Astrocyte (in vitro differentiated cells and primary cell): ENCODE measurements at regions not wholly inside any gene's neighbourhood (a gene's known extent, or its start where the extent isn't known, plus 50 kb on each side); places are given as distances from the start of the nearest gene placed in this dataset.

Experiments
- EZH2 ChIP-seq: IDR thresholded peaks from 2 replicates; pipeline ENCODE4 v1.6.1; 2012; ENCODE audit warnings: mild to moderate bottlenecking, low read length, inconsistent platforms; ENCODE audit not compliant: insufficient read depth
- TF ChIP-seq, protein P1 (sequence below): IDR thresholded peaks from 2 replicates; pipeline ENCODE4 v1.5.1; 2011; ENCODE audit warnings: low read depth, mild to moderate bottlenecking, inconsistent platforms, low read length, moderate library complexity; ENCODE audit not compliant: insufficient read depth

DNA sequence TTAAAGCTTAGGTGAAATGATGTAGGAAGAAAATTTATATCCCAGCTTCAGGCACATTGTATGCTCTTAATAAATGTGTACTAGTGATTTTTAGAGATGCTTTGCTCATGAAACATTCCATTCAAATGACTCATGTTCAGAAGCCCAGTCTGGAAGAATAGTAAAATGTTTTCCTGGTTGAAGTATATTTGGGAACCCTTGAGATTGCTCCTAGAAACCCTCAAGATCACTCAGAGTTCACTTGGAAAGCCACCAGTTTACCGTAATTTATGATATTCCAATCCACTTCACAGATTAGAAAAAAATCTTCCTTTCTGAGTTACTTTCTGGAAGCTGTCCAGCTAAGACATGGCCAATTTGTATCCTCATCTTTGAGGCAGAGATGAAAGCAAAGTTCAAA, 186.4 kb downstream of the SYT10 start:
- TF ChIP-seq, protein P1, sequence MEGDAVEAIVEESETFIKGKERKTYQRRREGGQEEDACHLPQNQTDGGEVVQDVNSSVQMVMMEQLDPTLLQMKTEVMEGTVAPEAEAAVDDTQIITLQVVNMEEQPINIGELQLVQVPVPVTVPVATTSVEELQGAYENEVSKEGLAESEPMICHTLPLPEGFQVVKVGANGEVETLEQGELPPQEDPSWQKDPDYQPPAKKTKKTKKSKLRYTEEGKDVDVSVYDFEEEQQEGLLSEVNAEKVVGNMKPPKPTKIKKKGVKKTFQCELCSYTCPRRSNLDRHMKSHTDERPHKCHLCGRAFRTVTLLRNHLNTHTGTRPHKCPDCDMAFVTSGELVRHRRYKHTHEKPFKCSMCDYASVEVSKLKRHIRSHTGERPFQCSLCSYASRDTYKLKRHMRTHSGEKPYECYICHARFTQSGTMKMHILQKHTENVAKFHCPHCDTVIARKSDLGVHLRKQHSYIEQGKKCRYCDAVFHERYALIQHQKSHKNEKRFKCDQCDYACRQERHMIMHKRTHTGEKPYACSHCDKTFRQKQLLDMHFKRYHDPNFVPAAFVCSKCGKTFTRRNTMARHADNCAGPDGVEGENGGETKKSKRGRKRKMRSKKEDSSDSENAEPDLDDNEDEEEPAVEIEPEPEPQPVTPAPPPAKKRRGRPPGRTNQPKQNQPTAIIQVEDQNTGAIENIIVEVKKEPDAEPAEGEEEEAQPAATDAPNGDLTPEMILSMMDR: no peak
- no peak for TF ChIP-seq EZH2
